ENCODE measurements at regions not wholly inside any gene's neighbourhood (a gene's known extent, or its start where the extent isn't known, plus 50 kb on each side); places are given as distances from the start of the nearest gene placed in this dataset.

- TF ChIP-seq CTCF (IDR thresholded peaks at IDR 0.05; ENCODE audit: insufficient read depth, low read depth, low read length, missing control alignments): no peak
- no peak for DNase-seq (ENCODE audit: low read depth)
- H3K4me3 ChIP-seq (ENCODE audit: low read depth, low read length): no peak overlapping the region
Measured at GRCh38 chr7:136566491-136566890, 302.0 kb upstream of the CHRM2 start.

DNA sequence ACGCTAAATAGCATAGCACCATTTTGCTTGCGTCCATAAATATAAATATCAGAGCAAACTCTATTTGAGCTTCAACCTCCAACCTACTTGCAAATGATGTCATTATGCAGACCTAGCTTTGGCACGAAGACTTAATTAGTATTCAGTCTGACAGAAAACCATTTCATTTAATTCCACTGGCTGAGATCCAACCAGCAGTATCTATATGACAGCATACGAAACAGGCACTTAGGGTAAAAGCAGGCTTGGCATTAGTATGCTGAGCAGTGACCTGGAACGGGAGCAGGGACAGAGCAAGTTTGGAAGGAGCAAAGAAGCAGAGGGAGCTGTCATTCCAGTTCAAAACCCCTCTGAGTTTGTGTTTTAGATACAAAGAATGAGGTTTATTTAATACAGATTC, 312.5 kb upstream of the CHRM2 start:
- TF ChIP-seq CTCF (IDR thresholded peaks at IDR 0.05; ENCODE audit: insufficient read depth, low read depth, low read length, missing control alignments): no peak
- DNase-seq (ENCODE audit: low read depth): no peak
- H3K4me3 ChIP-seq (ENCODE audit: low read depth, low read length): no peak overlapping the region

DNA sequence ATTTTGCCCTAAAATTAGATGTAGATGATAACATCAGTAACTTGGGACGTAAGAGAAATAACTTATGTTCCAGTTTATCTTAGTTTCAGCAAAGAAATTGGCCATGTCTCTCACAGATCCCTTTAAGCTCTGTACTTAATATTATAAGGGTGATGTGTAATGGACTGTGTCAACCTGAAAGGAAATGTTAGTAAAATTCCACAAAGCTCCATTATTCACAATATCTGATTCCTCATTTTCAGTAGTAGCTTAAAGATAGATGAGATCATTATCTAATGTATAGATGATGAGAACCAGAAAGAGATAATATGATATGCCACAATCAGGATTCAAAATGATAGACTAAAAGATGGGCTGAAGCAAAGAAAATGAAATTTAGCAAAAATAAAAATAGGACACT, 316.8 kb upstream of the CHRM2 start:
- no peak for TF ChIP-seq CTCF (IDR thresholded peaks at IDR 0.05; ENCODE audit: insufficient read depth, low read depth, low read length, missing control alignments)
- H3K4me3 ChIP-seq (ENCODE audit: low read depth, low read length): no peak overlapping the region

GRCh38 chr7:136549756-136550155, 318.7 kb upstream of the CHRM2 start:
- no peak for DNase-seq (ENCODE audit: low read depth)
- no peak overlapping the region for H3K4me3 ChIP-seq (ENCODE audit: low read depth, low read length)
- no peak for TF ChIP-seq CTCF (IDR thresholded peaks at IDR 0.05; ENCODE audit: insufficient read depth, low read depth, low read length, missing control alignments)

More for the DNA sequence above, 316.8 kb upstream of the CHRM2 start:
- no peak for DNase-seq (ENCODE audit: low read depth)

- no peak overlapping the region for H3K4me3 ChIP-seq (ENCODE audit: low read depth, low read length)
- DNase-seq (ENCODE audit: low read depth): no peak
- TF ChIP-seq CTCF (IDR thresholded peaks at IDR 0.05; ENCODE audit: insufficient read depth, low read depth, low read length, missing control alignments): no peak
Measured at GRCh38 chr7:136533732-136534131, 334.7 kb upstream of the CHRM2 start.

GRCh38 chr7:136530831-136531230, 337.6 kb upstream of the CHRM2 start:
- H3K4me3 ChIP-seq (ENCODE audit: low read depth, low read length): no peak overlapping the region
- no peak for TF ChIP-seq CTCF (IDR thresholded peaks at IDR 0.05; ENCODE audit: insufficient read depth, low read depth, low read length, missing control alignments)
- no peak for DNase-seq (ENCODE audit: low read depth)

GRCh38 chr7:136528329-136528728, 340.1 kb upstream of the CHRM2 start:
- no peak for DNase-seq (ENCODE audit: low read depth)
- TF ChIP-seq CTCF (IDR thresholded peaks at IDR 0.05; ENCODE audit: insufficient read depth, low read depth, low read length, missing control alignments): no peak
- H3K4me3 ChIP-seq (ENCODE audit: low read depth, low read length): no peak overlapping the region

Measured in GM12865 (cell line).